ENCODE measurements at regions not wholly inside any gene's neighbourhood (a gene's known extent, or its start where the extent isn't known, plus 50 kb on each side); places are given as distances from the start of the nearest gene placed in this dataset.

DNA sequence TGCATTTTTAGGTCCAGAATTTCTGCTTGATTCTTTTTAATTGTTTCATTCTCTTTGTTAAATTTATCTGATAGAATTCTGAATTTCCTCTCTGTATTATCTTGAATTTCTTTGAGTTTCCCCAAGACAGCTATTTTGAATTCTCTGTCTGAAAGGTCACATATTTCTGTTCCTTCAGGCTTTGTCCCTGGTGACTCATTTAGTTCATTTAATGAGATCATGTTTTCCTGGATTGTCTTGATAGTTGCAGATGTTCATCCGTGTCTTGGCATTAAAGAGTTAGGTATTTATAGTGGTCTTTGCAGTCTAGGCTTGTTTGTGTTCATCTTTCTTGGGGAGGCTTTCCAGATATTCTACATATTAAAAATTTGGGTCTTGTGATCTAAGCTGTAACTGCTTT, 694.8 kb upstream of the CCDC179 start (continued):
- TF ChIP-seq, protein P1, sequence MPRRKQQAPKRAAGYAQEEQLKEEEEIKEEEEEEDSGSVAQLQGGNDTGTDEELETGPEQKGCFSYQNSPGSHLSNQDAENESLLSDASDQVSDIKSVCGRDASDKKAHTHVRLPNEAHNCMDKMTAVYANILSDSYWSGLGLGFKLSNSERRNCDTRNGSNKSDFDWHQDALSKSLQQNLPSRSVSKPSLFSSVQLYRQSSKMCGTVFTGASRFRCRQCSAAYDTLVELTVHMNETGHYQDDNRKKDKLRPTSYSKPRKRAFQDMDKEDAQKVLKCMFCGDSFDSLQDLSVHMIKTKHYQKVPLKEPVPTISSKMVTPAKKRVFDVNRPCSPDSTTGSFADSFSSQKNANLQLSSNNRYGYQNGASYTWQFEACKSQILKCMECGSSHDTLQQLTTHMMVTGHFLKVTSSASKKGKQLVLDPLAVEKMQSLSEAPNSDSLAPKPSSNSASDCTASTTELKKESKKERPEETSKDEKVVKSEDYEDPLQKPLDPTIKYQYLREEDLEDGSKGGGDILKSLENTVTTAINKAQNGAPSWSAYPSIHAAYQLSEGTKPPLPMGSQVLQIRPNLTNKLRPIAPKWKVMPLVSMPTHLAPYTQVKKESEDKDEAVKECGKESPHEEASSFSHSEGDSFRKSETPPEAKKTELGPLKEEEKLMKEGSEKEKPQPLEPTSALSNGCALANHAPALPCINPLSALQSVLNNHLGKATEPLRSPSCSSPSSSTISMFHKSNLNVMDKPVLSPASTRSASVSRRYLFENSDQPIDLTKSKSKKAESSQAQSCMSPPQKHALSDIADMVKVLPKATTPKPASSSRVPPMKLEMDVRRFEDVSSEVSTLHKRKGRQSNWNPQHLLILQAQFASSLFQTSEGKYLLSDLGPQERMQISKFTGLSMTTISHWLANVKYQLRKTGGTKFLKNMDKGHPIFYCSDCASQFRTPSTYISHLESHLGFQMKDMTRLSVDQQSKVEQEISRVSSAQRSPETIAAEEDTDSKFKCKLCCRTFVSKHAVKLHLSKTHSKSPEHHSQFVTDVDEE (CRISPR knock-in tag; IDR thresholded peaks at IDR 0.05): no peak
- no peak for TF ChIP-seq ARNTL (CRISPR knock-in tag; IDR thresholded peaks at IDR 0.05; ENCODE audit: borderline replicate concordance, low read depth)
- TF ChIP-seq ISL1 (CRISPR knock-in tag; IDR thresholded peaks at IDR 0.05): no peak

- ATAC-seq: no peak
- no peak for TF ChIP-seq ZNF8 (CRISPR knock-in tag; IDR thresholded peaks at IDR 0.05)
- TF ChIP-seq PPARA (CRISPR knock-in tag; IDR thresholded peaks at IDR 0.05; ENCODE audit: borderline replicate concordance): no peak
Observed at GRCh38 chr11:23556163-23556750, 696.0 kb upstream of the CCDC179 start.

- TF ChIP-seq CREB5 (CRISPR knock-in tag; IDR thresholded peaks at IDR 0.05; ENCODE audit: low read depth) (no peak), ZNF565 (CRISPR knock-in tag; conservative IDR thresholded peaks at IDR 0.05; ENCODE audit: low read depth) (no peak), ARNTL (CRISPR knock-in tag; IDR thresholded peaks at IDR 0.05; ENCODE audit: borderline replicate concordance, low read depth) (no peak), PPARA (CRISPR knock-in tag; IDR thresholded peaks at IDR 0.05; ENCODE audit: borderline replicate concordance) (no peak), POU6F1 (CRISPR knock-in tag; IDR thresholded peaks at IDR 0.05; ENCODE audit: borderline replicate concordance, low read depth) (no peak), ZC3H10 (CRISPR knock-in tag; IDR thresholded peaks at IDR 0.05) (no peak), ZNF70 (CRISPR knock-in tag; IDR thresholded peaks at IDR 0.05) (no peak), ESRRG (CRISPR knock-in tag; IDR thresholded peaks at IDR 0.05) (no peak), CSDC2 (CRISPR knock-in tag; IDR thresholded peaks at IDR 0.05) (no peak)
- ATAC-seq: no peak
Observed at GRCh38 chr11:23563591-23563990, 703.3 kb upstream of the CCDC179 start.

DNA sequence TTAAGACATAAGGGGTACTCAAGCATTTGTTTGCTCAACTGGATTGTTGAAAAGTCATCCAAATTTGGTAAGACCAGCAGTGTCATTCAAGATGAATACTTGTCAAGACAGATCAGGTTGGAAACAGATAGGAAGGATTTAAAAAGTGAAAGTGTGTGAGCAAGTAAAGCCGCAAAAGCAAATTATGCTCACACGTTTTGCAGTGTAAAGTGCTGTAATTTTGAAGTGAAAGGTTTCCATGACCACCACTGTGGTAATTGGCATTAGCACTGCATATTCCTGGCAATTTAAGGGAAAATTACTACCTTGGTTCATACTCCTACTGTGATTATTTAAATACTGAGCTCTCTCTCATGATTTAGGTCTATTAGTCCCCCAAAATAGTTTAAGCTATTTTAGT, 704.1 kb upstream of the CCDC179 start:
- no peak for ATAC-seq
- TF ChIP-seq CREB5 (CRISPR knock-in tag; IDR thresholded peaks at IDR 0.05; ENCODE audit: low read depth) (no peak), POU6F1 (CRISPR knock-in tag; IDR thresholded peaks at IDR 0.05; ENCODE audit: borderline replicate concordance, low read depth) (no peak), TOX (CRISPR knock-in tag; IDR thresholded peaks at IDR 0.05; ENCODE audit: borderline replicate concordance) (no peak), GLIS3 (CRISPR knock-in tag; IDR thresholded peaks at IDR 0.05) (no peak), ZC3H10 (CRISPR knock-in tag; IDR thresholded peaks at IDR 0.05) (no peak), TCF4 (CRISPR knock-in tag; IDR thresholded peaks at IDR 0.05; ENCODE audit: borderline replicate concordance) (no peak), ARNTL (CRISPR knock-in tag; IDR thresholded peaks at IDR 0.05; ENCODE audit: borderline replicate concordance, low read depth) (no peak), ZNF70 (CRISPR knock-in tag; IDR thresholded peaks at IDR 0.05) (no peak)

DNA sequence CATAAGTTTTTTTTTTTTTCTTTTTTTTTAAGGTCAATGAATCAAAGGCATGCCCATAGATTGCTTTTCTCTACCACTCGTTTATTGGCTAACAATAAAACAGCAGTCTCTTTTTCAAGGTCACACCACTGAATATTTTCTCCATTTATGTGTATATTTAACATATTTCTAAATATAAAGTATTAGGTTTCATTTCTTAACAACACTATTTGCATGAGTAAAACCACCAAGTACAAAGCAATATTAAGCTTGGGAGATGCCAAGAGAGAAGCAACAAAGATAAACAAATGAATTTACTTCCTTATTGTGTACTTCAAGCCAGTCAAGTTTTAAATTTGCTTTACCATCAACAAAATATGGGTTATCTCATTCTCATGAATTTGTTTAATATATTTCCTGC, 708.9 kb upstream of the CCDC179 start:
- ATAC-seq: no peak
- no peak for TF ChIP-seq ISL1 (CRISPR knock-in tag; IDR thresholded peaks at IDR 0.05)
- TF ChIP-seq RARB (CRISPR knock-in tag; IDR thresholded peaks at IDR 0.05): no peak
- no peak for TF ChIP-seq PPARA (CRISPR knock-in tag; IDR thresholded peaks at IDR 0.05; ENCODE audit: borderline replicate concordance)
- TF ChIP-seq ZFP30 (CRISPR knock-in tag; IDR thresholded peaks at IDR 0.05): no peak
